ELF-1 (cell line): ENCODE measurements at regions not wholly inside any gene's neighbourhood (a gene's known extent, or its start where the extent isn't known, plus 50 kb on each side); places are given as distances from the start of the nearest gene placed in this dataset.
"Not testable (repeated sequence)": the region's sequence is repeated elsewhere in the genome, so short reads cannot be mapped to it uniquely, and the experiment has no call there.

Source experiments
- DNase-seq: peaks from one replicate; pipeline ENCODE4 v3.0.0-alpha.2; 2016; ENCODE audit warnings: low read depth, low spot score

DNA sequence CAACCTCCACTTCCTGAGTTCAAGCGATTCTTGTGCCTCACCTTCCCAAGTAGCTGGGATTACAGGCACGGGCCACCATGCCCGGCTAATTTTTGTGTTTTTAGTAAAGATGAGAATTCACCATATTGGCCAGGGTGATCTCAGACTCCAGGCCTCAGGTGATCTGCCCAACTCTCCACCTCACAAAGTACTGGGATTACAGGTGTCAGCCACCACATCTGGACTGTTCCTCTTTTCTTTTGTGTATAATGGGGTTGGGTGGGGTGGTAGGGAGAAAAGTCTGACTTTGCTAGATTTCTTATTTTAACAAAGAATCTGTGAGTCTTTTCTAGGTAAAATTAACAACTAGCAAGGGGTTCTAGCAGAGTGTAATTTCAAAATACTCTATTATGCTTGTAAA lies 92.7 kb upstream of the AMN1 start:
- DNase-seq: no peak

GRCh38 chr12:31820832-31821231 lies 92.0 kb upstream of the AMN1 start:
- no peak for DNase-seq

DNA sequence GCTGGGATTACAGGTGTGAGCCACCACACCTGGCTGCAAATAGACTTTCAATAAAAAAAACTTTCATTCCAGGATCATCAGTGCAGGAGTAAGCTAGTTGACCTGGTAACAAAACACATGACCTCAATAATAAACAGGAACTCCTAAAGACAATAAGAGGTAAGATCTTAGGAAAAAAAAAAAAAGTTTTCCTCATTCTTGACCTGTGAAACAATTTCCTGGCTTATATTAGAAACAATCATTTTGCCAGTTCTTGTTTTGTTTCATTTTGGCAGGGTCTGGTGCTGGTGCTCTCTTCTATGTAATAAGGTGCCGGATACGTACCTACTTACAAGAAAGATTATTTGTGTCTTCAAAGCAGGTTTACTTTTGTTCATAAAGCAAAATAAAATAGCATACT lies 90.6 kb upstream of the AMN1 start:
- DNase-seq: no peak

DNA sequence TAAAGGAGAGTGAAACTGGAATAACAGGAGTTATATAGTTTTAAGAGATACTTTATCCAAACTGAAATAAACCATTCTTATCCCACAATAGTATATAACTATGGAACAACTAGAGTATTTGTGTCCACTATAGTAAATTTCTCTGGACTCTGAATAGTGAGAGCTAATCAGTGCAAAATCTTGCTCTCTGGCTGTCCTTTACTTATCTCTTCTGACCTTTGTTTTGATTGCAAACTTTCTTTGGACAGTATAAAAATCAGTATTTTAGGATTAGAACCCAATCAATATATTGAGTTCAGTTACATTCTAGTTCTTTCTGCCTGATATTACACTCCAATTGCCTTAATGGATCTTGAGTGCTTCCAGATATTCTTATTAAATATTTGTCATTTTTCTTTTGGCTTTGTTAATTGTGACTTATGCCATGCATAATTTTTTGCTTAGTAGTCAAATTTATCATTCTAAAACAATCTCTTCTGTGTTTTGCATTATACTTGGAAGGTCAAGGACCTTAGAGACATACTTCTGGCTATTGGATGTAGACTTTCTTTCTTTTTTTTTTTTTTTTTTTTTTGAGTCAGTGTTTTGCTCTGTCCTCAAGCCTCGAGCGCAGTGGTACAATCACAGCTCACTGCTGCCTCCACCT lies 89.9 kb upstream of the AMN1 start:
- no peak for DNase-seq

GRCh38 chr12:31817120-31817519 lies 88.3 kb upstream of the AMN1 start:
- no peak for DNase-seq

DNA sequence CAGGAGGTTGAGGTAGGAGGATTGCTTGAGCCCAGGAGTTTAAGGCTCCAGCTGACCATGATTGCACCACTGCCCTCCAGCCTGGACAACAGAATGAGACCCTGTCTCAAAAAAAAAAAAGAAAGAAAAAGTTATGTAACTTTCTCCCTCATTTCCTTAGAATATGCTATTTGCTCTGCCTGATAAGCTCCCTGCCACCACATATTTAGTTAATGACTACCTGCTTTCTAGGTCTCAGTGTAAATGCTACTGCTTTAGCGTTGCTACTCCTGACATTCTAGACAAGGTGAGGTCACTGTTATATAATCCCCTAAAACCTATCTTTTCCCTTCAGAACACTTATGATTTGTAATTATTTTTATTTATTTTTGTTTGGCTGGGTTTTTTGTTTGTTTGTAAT lies 86.3 kb upstream of the AMN1 start:
- no peak for DNase-seq

DNA sequence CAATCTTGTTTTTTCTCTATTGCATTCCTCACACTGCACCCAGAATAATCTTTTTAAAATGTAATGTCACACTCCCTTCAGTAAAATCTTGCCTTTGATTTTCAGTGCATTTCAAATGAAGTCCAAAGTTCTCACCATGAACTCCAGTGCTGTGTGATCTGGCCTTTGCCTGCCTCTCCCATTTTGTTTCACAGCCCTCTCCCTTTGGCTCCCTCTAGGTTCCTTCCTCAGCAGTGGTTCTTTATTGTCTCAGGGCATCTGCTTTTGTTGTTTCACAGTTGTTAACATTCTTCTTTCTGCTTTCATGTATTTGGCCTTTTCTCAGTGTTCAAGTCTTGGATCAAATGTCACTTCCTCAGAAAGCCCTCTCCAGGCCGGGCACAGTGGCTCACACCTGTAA lies 84.5 kb upstream of the AMN1 start:
- peak; percentile 66 for DNase-seq

GRCh38 chr12:31807773-31808097 lies 78.9 kb upstream of the AMN1 start:
- DNase-seq: no peak

GRCh38 chr12:31807081-31807772 lies 78.4 kb upstream of the AMN1 start:
- DNase-seq: not testable (repeated sequence)

- DNase-seq: not testable (repeated sequence)
These were observed 76.9 kb upstream of the AMN1 start for GRCh38 chr12:31805681-31806080.

DNA sequence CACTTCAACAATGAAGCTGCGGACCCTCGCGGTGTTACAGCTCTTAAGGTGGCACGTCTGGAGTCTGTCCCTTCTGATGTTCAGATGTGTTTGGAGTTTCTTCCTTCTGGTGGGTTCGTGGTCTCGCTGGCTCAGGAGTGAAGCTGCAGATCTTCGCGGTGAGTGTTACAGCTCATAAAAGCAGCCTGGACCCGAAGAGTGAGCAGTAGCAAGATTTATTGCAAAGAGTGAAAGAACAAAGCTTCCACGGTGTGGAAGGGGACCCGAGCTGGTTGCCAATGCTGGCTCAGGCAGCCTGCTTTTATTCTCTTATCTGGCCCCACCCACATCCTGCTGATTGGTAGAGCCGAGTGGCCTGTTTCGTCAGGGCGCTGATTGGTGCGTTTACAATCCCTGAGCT lies 75.9 kb upstream of the AMN1 start:
- not testable (repeated sequence) for DNase-seq

DNA sequence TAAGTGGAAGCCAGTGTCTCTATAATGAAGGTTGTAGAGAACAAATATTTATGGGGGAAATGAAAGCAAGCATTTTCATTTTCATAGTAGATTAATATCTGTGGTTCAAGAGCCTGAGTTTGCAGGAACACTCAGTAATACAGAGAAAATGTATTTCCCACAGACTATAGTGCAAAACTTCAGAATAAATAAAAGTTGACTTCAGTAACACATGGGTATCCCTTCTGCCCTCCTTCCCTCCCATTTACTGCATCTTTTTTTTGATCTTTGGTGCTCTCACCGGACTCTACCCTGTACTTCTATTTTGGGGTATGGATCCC lies 75.3 kb upstream of the AMN1 start:
- DNase-seq: no peak

GRCh38 chr12:31803306-31804184 lies 74.7 kb upstream of the AMN1 start:
- DNase-seq: no peak

GRCh38 chr12:31801872-31802271 lies 73.1 kb upstream of the AMN1 start:
- no peak for DNase-seq

- no peak for DNase-seq
These were observed 68.5 kb upstream of the AMN1 start for GRCh38 chr12:31797230-31797872.

DNA sequence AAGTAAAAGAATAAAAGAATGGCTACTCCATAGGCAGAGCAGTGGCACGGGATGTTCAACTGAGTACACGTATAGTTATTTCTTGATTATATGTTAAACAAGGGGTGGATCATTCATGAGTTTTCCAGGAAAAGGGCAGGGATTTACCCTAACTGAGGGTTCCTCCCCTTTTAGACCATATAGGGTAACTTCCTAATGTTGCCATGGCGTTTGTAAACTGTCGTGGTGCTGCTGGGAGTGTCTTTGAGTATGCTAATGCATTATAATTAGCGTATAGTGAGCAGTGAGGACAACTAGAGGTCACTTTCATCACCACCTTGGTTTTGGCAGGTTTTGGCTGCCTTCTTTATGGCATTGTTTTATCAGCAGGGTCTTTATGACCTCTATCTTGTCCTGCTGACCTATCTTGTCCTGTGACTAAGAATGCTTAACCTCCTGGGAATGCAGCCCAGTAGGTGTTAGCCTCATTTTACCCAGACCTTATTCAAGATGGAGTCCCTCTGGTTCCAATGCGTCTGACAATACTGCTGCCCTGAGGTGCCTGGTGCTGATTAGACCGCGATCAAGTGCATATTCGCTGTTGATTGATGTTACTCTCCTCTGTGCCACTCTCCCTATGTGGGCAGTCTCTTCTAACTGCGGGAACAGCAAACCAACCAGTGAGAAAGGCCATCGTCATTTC lies 67.6 kb upstream of the AMN1 start:
- no peak for DNase-seq

- no peak for DNase-seq
These were observed 65.9 kb upstream of the AMN1 start for GRCh38 chr12:31794745-31795144.

DNA sequence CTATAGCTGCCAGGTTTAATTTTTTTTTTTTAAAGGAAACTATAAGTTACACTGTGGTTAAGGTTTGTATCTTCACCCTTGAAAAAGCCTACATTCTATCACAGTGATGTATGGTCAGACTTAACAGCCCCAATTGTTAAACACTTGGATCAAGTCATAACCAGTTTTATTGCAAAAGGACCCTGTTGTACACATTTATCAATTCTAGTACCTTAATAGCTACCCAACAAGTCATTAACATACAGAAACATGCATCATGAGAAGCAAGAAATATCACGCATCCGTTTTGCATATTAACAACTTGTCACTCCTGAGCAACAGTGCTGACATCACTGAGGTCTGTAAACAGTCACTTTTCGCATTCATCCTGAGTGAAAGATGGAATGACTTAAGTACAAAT lies 62.4 kb upstream of the AMN1 start:
- DNase-seq: not testable (repeated sequence)

DNA sequence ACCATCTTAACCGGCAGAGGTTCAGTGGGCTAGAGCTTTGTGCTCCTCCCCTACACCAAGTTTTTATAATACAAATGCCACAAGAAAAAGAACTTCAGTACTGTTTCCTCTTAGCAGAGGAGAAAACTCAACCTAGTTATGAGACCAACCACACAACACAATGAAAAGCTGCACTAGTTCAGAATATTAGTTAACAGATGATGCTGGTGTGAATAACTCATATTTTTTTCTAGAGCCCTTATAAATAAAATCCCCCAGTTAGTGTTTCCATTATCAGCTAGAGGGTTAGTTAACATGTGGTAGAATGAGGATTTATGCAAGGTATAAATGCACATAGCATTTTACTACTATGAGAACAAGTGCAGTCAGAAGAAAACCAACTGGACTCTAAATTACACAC lies 61.9 kb upstream of the AMN1 start:
- DNase-seq: no peak

DNA sequence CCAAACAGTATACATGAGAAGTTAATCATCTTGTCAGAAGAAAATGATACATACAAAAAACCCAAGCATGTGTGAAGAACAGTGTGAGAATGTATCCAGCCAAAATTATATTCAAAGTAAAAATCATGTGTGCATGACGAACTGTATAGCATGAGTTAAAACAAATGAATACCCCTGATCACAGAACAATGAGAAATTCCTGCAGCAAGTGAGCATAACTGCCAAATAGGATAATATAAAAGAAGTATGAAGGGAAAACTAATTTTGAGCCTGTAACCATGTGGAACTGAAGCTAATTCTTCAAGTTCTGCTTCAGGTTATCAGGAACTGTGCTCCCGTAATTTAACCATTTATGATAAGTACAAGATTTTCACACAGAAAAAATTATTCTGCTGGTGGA lies 56.5 kb upstream of the AMN1 start:
- no peak for DNase-seq

DNA sequence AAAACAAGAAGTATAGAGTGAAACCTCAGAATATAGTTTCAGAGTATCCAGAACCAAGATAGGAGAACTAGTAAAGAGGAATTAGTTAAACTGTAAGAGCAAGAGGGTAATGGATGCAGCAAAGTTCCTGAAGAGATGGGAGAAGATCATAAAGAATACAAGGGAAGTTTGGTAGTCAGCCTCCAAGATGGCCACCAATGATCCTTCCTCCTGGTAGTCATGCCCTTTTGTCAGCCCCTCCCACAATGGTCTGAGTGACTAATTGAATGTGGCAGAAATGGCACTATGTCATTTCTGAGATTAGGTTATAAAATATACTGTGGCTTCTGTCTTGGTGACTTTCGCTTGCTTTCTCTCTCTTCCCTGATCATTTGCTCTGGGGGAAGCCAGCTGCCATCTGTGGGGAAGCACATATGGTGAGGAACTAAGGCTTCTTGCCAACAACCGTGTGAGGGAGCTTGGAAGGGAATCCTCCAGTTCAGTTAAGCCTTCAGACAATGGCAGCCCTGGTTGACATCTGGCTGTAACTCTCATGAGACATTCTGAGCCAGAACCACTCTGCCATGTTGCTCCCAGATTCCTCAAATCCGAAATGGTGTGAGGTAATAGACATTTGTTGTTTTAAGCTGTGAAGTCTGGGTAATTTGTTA lies 55.3 kb upstream of the AMN1 start:
- no peak for DNase-seq
